GM12874 (cell line): ENCODE measurements at regions not wholly inside any gene's neighbourhood (a gene's known extent, or its start where the extent isn't known, plus 50 kb on each side); places are given as distances from the start of the nearest gene placed in this dataset.

Experiments
- TF ChIP-seq, protein P1 (sequence below): IDR thresholded peaks from 2 replicates; pipeline ENCODE4 v1.5.1; 2011; ENCODE audit warnings: low read depth, mild to moderate bottlenecking, control low read depth, low read length, moderate library complexity; ENCODE audit not compliant: insufficient read depth

DNA sequence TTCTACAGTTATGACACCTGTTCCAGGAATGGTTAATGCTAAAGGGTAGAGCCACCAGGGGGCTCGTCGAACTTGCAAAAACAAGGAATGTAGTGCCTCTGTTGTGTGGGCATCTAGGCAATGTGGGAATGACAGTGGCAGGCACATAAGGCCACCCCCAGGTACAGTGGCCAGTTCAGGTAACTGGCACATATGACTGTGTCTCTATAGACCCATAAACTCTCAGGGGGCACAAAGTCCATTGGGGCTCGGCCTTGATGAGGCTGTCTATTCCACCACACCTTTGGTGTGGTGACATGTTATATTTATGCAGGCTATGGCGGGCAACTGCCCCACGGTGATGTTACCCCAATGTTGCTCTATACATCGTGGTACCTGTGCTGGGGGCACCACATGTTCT, 59.6 kb upstream of the FAM120A start:
- TF ChIP-seq, protein P1, sequence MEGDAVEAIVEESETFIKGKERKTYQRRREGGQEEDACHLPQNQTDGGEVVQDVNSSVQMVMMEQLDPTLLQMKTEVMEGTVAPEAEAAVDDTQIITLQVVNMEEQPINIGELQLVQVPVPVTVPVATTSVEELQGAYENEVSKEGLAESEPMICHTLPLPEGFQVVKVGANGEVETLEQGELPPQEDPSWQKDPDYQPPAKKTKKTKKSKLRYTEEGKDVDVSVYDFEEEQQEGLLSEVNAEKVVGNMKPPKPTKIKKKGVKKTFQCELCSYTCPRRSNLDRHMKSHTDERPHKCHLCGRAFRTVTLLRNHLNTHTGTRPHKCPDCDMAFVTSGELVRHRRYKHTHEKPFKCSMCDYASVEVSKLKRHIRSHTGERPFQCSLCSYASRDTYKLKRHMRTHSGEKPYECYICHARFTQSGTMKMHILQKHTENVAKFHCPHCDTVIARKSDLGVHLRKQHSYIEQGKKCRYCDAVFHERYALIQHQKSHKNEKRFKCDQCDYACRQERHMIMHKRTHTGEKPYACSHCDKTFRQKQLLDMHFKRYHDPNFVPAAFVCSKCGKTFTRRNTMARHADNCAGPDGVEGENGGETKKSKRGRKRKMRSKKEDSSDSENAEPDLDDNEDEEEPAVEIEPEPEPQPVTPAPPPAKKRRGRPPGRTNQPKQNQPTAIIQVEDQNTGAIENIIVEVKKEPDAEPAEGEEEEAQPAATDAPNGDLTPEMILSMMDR = no peak

DNA sequence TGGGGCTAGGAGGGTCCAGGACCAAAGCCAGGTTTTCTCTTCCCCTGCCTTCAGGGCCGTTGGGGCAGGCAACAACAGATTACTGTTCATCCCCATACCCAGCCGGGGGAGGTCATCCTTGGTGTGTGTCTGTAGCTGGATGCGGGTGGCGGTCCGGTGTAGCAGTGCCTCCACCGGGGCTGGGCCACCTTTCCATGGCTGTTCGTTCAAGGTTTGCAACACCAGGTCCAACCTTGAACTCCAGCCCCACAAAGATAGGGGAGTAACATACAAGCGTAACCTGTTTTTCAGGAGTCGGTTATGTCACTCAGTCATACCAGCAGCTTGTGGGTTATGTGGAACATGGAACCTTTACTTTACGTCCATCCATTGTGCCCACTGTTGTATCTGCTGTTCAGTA, 58.5 kb upstream of the FAM120A start:
- TF ChIP-seq, protein P1 = no peak
